Glomerular visceral epithelial cell (primary cell): ENCODE measurements at regions not wholly inside any gene's neighbourhood (a gene's known extent, or its start where the extent isn't known, plus 50 kb on each side); places are given as distances from the start of the nearest gene placed in this dataset.

Source experiments
- DNase-seq: peaks from one replicate; pipeline ENCODE4 v3.0.0-alpha.2; 2016; ENCODE audit errors: extremely low spot score

DNA sequence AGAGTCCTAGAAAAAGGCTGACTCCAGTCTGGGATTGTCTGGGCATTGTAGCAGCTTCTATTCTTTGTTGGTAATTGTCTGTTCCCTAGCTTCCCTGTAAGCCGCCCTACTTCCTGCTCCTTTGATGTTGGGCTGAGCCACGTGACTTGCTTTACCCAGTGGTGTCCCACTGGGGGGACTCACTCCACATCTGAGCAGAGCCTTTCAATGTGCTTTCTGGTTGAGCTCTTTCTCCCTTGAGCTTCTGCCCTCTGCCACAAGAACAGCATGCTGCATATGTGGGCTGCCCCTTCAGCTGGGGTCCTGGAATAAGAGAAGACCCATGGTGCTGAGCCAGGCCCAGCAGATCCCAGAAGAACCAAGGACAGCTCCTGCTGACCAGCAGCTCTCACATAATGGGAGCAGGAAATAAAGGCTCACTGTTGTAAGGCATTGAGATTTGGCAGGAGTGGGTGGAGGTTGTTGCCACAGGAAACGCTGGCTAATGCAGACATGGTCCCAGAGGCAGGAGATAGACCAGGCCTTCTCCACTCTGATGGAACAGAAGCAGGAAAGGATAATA is 276.3 kb upstream of the GJB5 start:
- no peak for DNase-seq

DNA sequence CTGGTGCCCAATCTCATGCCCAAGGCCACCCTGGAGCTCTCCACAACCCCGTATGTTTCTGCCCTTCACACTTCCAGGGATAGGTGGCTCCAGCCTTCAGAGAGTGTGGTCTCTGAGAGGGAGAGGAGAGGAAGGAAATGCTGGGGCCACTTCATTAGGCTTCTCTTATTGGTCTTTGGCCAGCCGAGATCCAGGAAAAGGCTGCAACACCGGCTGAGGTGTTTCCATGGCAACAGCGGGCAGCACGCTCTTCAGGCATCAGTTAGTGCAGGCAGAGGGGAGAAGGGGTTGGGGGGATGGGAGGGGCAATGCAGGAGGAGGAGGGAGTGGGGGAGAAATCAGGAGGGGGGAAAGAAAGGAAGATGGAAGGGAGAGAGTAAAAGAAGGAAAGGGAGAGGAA is 275.1 kb upstream of the GJB5 start:
- DNase-seq: no peak

DNA sequence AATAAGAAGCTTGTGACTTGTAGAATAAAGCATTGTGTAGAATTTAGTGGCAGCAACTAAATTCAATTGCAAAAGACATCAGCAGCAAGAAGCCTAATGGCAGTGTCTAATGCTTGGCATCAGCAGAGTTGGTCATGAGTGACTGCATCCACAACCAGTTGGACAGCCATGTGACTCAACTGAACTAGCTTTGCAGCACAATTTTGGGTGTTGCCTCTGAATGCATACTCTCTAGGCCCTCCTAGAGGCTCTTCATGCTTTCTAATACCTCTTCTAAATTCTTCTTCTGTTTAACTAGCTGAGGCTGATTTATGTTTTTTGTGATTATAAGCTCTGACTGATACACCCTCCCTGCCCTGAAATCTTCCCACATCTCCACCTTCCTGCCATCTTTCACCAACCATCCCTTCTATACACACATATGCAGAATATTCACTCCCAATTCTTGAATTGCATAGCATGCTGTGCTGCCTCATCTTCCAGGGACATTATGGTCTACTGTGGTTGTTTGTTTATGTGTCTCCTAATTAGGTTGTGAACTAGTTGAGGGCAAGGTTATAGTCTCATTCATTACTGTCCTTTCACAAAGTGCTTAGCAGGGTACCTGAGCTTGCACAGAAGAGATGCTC is 266.7 kb upstream of the GJB5 start:
- DNase-seq: no peak

DNA sequence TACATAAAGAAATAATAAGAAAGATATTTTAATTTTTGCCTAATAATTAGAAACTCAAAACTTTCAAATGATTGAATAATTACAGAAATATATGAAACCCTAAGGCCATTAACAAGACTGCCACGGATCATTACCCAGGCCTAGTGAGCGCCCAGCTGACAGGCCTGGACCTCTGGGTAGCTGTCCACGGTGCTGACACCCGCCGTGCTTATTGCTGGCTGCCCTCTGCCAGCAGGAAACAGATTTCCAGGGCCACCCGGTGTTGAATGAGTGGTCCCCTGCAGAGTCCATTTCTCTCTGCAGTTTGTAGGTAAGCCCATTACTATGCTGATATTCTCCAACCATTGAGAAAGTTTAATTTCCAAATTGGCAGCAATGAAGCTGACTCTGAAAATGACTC is 254.4 kb upstream of the GJB5 start:
- no peak for DNase-seq

DNA sequence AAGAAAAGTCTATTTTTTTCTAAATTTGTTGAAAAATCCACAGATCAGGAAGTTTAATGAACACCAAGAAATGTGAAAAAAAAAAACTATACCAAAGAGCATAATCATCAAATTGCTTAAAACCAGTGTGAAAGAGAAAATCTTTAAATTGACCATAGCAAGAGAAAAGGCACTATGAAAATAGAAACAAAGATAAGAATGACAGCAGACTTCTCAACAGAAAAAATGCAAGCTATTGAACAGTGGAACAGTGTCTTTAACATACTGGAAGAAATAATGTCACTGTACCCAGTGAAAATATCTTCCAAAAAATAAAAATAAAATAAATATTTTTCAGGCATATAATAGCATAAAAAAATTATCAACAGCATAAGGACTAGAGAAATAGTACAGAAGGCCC is 243.0 kb upstream of the GJB5 start:
- no peak for DNase-seq

DNA sequence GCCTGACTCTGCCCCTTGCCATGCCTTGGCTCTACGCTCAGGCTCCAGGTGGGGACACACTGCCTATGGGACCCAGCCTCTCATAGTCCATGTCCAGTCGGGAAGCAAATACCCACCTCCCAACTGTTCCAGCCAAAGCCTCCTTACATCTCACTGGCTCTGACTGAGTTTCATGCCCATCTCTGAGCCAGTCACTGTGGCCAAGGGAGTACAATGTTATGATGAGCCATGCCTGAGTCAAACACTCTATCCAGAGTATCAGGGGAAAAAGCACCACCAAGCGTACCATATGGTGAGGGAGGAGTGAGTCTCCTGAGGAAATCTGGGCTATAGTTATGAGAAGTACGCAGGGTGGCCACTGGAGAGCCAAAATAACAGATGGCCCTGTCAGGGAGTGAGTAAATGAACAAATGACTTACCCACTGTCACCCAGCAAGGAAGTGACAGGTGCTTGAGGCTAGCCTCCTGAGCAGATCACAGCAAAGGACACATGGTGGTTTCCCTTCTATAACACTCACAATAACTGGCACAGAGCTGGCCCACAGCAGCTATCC is 236.6 kb upstream of the GJB5 start:
- DNase-seq: no peak

DNA sequence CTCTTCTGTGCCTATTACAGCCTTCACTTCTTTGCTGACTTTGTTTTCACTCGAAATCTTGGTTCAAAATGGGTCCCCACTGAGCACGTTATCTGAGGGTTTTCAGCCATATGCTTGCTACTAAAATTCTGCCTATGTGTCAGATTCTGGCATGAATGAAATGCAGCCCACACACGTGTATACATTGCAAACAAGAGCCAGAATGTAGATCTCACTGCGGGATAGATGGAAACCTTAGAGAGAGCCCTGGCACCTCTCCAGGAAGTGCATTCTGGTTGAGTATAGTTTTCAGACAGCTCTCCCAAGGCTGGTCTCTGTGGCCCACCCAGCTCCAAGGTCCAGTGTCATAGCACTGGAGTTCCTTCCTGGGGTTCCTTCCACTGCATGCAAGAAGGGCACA is 234.7 kb upstream of the GJB5 start:
- DNase-seq: no peak

DNA sequence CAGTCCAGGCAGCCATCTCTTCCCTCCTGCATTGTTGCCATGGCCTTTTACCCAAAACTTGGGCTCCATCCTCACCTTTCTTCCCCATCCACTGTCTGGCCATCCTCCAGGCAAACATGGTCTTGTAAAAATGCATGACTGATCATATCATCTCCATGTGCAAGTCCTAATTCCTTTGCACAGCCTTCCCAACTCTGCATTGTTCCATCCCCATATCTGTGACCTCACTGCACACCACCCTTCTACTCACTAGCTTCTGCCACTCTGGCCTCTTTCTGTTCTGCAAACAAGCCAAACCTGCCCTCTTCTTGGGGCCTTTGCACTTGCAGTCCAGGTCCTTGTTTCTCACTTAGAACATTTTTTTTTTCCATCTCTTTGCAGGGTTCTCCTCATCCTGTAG is 230.1 kb upstream of the GJB5 start:
- no peak for DNase-seq

DNA sequence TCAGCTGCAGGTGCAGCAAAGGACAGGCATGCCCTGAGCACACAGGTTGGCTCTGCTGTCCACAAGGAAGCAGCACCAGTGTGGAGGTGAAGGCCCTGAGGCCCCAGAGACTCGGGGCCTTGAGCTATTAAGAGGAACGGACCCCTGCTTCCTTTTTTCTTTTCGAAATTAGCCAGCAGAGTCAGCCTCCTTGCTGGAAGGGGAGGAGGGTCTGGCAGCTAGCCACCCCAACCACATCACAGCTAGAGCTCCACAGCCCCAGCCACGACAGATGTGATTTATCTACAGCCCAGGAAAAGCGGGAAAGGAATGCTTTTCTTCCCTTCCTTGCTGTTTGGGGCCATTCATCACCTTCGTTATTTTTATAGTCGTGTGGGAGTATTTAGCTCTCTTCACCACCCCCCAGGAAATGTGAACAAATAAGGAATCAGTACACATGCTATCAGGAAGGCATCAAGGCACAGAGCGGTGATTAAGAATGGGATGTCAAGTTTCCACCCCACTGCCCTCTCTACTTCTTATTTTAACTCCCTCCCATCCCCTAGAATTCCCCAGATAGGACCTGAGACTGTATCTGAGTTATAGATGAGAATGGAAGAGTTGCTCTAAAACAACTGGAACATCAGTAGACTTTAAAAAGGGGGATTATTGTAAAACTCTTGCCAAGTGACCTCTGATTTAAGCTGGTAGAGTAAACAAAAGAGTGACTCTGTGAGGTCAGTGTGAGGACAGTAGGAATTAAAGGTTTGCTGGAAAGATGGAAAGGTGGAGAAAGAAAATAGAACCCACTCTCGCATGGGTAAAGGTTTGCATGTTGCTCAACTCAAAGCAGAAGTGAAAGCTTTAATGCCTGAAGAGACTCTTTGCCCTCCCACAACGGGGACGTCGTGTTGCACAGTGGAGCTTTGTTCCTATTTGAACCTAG is 224.7 kb upstream of the GJB5 start:
- no peak for DNase-seq

DNA sequence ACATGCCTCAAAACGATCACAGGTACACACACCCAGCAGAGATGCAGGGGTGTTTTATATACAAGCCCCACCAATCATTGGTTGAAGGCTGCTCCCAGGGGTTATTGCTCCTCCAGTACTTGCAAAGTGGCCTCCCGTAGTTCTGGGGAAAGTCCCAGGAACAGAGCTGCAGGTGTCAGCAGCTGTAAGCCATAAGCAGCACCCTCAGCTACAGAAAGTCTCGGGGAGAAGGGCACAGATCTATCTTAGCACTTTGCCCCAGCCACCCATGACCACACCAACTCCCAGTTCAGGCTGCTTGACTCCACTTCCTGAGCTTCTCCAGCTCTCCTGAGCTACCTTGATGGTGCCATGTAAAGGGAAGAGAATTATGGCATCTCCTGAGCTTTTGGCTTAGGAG is 222.7 kb upstream of the GJB5 start:
- no peak for DNase-seq

DNA sequence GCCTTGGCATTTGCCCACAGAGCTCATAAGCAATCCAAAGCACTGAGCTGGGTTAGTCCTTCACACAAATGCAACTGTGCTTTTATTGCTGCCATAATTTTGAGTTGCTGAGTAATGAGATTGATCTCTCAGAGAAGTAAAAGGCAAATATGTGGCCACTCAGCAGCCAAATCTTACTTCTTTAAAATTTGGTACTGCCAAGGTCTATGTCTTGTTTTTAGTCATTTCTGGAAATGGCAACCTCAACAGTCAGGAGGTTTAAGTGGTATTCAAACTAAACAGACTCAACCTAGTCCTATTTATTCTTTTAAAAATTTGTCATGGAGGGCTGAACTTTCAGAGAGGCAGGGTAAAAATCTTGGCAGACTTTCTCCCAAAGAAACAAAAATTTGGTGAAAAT is 216.4 kb upstream of the GJB5 start:
- DNase-seq: no peak

DNA sequence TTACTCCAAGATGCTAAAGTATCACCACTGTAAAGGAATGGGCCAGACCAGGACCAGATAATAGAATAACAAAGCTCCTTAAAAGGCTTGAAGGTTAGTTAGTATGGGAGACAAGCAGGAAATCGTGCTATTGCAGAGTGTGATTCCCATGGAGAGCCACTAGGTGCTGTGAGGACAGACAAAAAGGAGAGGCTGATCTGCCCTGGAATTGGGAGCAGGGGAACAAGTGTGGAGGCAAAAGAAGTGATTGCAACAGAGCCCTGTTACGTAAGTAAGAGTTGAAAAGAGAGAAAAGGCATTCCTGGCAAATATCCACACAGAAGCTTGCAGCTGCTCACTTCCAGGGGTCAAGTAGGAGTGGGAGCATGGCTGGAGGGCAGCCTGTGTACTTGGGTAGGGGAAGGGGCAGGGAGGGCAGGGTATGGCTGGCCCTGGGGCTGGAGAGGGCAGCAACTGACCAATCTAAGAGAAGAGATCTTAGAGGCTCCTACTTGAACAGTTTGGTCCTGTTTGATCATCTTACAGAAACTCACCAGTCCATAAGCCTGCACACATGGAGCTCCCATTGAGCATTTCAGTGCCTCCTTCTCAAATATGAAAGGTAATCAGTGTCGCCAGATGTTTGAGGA is 207.7 kb upstream of the GJB5 start:
- DNase-seq: no peak

DNA sequence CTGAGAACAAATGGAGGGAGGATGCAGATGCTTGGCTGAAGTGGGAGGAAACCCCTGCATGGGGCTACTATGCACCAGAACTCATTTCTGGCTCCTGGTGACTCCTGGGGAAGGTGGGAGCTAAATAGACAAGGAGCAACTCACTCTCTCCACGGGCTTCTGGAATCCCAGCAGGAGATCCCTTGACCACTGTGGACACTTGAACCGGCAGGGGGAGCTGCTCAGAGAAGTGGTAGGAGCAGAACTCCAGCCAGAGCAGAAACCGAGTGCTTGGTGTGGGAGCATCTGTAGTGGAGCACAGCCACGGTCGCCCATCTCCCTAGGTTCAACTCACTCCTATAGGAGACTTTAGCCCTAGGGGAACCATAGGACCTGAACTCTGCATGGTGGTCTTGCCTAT is 205.6 kb upstream of the GJB5 start:
- DNase-seq: no peak

DNA sequence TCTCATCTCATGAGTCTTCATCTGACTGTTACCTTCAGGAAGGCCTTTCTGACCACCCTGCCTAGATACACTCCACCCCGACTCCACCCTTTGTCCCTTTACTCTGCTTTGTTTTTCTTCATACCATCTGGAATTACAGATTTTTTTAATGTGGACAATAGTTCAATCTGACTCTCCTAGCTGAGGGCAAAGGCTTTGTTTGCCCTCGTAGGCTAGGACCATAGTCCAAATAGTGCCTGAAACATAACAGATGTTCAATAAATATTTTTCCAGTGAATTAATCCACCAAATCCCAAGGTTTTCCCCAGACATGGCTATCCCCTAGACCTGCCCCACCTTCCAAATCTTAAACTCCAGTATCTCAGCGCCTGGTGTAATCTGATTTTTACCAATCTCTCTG is 176.5 kb upstream of the GJB5 start:
- DNase-seq: no peak

DNA sequence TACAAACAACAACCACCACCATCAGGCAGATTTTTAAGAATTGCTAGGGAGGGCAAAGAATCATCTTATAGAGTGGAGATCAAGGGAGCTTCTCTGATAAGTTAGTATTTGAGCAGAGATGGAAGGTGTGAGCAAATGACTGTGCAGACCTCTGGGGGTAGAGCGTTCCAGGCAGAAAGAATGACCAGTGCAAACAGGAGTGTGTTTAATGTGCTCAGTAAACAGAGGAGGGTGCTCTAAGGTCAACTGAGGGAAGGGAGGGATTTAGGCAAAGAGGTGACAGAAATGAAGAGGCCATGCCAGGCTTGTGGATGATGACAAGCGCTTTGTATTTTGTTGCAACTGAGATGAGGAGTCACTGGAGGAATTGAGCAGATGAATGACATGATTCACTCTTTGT is 172.5 kb upstream of the GJB5 start:
- no peak for DNase-seq

DNA sequence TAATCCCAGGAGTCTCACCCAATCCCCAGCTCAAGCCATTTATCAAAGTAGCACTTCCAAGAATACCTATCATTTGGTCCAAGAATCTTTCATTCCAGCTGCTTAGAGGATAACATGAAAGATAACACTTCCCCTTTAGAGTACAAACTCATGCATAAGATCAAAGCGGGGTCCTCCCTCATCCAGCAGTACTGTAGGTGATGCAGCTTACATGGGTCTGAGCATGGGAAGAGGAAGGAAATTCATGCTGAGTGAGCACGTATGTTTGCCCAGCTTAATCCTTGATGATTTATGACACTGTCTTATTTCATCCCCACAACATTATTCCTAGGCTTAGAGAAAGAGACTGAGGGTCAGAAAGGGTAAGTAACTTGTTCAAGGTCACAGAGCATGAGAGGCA is 167.1 kb upstream of the GJB5 start:
- DNase-seq: no peak

DNA sequence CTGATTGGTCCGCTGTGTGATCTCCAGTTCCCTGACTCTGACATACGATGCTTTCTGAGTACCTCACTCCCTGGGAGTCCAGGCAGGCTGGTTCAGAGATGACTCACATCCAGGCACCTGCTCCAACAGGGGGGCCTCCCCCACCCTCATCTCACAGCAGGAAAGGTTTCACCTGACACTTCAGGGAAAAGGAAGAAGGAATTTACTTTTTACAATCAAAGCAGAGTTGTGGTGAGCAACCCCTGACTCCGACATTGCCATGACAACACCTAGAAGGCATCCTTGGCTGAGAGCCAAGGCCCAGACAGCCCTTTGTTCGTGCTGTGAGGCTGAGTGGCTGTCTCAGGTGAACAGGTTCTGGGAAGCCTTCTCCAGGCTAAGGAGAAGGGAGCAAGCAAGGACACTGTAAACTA is 164.6 kb upstream of the GJB5 start:
- DNase-seq: peak; percentile 6

DNA sequence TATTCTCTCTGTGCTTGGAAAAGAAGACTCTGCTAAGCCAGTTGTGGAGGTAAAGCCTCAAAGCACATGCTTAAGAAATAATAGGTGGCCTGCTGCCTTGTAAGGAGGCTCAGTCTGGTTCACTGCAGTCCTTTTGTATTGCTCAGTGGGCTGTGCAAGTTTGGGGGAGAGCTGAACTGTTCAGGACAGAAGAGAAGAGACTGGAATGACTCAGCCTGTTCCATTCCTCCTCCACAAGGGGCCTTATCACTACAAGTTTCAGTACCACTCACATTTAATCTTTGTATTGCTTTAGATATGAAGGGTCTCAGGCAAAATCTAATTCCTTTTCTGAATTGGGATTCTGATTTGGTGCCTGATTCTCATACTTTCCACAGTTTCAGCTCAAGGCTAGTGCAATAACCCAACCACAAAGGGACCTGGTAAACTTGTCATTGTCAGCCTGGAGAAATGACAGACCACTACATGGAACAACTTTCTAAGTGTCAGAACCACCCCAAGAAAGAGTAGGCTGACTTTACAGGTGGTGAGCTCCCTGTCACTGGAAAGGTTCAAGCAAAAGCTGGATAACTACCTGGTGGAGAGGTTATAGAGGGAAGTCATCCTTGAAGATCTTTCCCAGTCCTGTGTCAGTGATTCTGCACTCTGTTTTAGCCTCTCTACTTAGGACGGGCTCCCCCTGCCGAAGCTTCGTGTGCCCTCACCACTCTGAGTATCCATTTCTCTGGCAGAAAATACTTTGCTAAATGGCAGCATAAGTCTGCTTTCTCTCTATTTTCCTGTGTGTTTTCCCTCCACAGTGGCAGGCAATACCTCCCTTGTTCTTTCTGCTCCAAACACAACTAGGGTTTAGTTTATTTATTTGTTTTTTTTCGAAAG is 162.9 kb upstream of the GJB5 start:
- DNase-seq: no peak

DNA sequence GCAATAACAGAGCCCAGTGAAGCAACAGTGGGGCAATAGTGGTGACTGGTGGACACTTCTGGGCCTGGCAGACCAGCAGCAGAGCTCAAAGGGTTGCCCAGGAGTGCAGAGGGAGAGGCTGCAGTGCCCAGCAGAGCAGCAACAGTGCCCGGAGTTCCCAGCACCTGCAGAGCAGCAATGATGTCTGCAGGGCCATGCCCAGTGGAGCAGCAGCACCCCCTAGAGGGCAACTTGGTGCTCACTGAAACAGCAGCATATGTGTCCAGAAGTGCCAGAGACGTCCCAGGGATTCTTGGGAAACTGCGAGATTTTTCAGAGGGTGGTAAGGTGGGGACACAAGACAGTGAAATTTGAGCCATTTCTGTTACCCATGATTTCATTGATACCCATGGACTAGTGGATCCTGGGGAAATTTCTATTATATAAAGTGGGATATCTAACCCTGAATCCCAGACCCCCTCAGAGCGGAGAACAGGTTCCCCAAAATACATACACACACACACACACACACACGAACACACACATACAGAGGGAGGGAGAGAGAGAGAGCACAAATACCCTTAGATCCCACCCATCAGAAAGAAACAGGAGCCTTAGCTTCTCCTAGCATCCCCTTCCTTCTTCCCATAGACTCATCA is 156.9 kb upstream of the GJB5 start:
- peak; percentile 24 for DNase-seq

DNA sequence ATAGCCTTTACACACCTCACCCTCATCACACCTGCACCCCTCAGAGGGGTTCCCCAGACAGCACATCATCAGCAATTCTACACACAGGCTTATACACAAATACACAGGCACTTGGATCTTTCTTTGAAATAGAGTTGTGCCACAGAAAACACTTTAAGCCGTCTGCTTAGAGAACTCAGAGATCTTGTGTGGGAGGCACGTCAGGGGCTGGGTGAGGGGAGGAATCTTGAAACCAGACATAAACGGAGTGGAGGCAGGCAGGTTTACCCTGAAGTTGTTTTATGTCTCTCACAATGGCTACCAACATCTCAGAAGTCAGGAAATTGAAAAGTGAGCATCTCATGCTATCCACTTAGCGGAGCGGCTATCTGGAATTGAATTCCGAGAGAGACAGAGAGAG is 151.9 kb upstream of the GJB5 start:
- DNase-seq: no peak

DNA sequence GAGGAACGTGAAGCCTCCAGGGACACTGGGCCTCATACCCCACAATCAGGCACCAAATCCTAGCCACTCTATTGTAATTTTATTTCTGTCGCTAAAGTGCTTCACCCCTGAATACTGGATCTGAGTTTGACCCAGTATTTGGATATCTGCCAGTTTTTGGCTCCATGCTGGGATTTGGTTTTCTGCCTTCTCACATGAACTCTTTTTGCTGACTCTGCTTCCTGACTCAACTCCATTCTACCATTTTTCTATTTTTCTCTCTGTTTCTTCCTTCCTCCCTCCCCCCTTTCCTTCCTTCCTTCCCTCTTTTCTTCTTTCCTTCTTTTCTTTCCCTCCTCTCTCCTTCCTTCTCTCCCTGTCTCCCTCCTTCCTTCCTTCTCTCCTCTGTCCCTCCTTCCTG is 151.3 kb upstream of the GJB5 start:
- no peak for DNase-seq
